GM19438 (cell line): ENCODE measurements at regions not wholly inside any gene's neighbourhood (a gene's known extent, or its start where the extent isn't known, plus 50 kb on each side); places are given as distances from the start of the nearest gene placed in this dataset.
"Not testable (repeated sequence)": the region's sequence is repeated elsewhere in the genome, so short reads cannot be mapped to it uniquely, and the experiment has no call there.

Experiments used
- ATAC-seq: cut with Tn5 transposase; IDR thresholded peaks from one replicate; pipeline ENCODE4 v1.9.1; 2021; ENCODE audit warnings: low read depth; ENCODE audit not compliant: unreplicated experiment

DNA sequence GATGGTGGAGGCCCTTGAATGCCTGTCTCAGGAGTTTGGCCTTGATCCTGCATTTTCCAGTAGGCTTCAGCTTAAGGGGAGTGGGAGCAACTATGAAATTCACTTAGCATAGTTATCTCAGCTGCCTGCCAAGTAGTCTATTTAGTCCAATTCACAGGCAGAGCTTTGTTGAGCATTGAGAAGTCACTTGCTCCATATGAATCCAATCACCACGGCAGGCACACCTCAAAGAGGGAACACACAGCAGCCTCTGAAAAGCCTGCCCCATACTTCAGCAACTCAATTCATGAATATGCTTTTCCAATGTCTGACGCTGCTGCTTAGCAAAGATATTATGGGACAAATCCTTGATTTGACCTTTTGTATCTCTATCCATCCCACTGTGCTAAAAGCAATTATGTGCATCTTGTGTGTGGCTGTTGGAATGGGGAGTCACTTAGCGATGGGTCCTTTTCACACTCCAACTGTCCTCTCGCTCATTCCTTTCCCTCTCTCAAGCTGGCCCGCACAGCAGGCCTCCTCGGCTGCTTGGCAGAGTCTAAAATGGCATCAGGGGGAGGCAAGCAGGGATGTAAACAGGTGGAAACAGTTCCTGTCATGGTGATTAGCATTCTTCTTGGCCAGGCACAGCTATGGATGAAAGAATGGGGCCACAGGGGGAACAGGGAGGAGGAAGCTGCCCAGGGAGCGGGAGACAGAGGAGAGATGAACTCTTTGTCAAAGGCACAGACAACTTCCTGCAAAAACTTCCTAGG lies 56.0 kb upstream of the LRPPRC start:
- no peak for ATAC-seq

DNA sequence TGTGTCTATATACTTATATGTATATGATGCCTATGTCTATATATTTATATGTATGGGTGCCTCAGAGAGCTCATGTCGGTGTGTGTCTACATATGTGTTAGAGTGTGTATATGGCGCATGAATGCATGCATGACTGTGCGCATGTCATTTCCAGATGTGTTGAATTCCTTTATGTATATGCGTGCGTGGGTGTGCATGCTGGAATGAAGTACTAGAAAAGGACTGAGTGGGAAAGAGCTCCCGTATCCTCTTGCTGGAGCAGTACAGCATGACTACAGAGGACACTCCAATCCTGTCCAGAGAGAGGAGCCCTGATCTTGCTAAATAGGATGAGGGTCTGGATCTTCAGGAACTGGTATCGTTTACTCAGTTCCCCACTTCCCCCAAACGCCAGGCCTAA lies 56.8 kb upstream of the LRPPRC start:
- no peak for ATAC-seq

DNA sequence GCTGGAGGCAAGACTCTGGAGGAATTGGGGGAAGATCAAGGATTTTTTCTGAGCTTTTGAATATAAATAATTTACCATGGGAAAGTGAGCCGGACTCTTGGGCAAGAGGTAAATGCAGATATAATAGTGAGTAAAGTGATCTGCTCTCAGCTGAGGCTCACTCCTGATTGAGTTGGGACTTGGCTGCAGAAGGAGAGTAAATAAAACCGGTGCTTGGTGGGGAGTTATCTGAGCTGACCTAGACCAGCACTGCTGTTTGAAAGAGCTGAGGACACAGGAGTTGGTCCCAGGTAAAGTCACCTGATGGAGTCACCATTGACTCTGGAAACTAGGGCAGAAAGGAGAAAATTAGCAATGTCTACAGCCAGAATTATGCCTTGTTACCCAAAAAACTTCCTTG lies 57.3 kb upstream of the LRPPRC start:
- no peak for ATAC-seq

DNA sequence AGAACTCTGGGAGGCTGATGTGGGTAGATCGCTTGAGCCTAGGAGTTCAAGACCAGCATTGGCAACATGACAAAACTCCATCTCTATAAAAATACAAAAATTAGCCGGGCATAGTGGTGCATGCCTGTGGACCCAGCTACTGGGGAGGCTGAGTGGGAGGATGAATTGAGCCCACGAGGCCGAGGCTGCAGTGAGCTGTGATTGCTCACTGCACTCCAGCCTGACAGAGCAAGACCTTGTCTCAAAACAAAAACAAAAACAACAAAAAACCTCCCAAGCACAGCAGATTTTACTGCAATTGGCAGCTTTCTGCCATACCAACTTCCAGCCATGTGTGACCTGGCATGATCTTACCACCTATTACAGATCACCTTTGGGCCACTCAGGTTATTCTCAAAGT lies 57.7 kb upstream of the LRPPRC start:
- no peak for ATAC-seq

DNA sequence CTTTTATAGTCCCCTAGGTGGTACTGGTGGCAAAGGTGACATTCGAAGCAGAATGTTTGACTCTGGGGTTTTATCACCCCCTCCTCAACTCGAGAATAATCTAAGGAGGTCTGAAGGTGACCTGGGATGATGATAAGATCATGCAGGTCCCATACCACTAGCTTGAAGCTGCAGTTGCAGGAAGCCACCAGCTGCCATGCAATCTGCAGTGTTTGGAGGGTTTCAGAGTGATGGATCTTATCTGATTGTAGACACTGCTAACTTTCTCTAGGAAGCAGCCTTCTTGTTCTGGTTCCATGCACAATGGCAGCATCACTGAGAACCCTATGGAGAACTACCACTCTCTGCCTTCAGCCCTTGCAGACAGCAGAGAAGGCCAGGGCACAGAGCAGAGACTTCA lies 59.4 kb upstream of the LRPPRC start:
- no peak for ATAC-seq

DNA sequence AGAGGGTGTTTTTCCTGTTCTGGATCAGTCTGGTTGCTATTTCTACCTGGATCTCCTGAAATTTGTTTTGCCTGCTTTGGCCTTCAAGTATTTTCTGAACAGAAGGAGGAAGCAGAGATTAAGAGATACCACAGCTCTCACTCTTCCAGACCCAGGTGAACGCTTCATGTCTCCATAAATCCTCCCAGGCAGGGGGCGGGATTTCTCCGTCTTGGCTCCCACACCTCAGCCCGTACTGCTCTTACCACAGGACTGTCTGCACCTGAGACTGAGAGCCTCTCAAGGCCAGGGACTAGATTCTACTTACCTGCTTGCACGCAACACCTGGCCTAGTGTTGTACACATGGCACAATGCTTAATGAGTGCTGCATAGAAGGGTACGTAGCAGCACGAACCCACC lies 59.9 kb upstream of the LRPPRC start:
- ATAC-seq = no peak

DNA sequence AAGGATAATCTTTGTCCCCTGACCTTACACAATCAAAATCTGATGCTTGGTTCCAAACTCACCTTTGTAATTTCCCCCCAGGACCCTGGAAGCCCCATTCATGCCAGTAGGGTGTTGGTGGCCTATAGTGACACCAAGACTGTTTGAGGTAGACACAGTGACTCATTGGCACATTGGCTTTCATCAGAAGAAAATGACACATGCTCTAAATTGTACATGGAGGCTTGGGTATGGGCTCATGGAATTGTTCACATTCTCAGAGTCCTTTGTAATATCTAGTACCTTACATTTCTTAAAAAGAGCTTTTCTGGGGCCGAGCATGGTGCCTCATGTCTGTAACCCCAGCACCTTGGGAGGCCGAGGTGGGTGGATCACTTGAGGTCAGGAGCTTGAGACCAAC lies 61.2 kb upstream of the LRPPRC start:
- ATAC-seq = no peak

DNA sequence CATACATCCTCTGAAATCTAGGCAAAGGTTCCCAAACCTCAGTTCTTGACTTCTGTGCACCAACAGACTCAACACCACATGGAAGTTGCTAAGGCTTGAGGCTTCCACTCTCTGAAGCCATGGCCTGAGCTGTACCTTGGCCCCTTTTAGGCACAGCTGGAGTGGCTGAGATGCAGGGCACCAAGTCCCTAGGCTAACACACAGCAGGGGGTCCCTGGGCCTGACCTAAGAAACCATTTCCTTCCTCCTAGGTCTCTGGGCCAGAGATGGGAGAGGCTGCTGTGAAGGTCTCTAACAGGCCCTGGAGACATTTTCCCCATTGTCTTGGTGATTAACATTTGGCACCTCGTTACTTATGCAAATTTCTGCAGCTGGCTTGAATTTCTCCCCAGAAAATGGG lies 64.5 kb upstream of the LRPPRC start:
- not testable (repeated sequence) for ATAC-seq

DNA sequence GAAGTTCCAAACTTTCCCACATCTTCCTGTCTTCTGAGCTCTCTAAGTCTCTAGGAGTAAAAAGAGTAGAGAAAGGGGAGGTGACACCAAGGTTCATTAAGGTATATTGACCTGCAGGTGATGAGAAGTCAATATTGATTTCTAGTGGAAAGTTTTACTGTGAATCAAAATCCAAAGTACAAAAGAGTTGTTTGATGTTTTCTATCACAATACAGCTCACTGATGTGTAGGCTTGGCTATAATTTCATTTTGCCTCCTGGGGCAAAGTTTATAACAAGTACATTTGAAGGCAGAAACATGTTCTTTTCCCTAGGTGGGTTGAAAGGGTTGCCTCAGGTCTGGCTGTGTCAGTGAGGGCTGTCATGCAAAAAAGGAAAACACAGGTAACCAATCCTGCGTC lies 65.2 kb upstream of the LRPPRC start:
- ATAC-seq = no peak

DNA sequence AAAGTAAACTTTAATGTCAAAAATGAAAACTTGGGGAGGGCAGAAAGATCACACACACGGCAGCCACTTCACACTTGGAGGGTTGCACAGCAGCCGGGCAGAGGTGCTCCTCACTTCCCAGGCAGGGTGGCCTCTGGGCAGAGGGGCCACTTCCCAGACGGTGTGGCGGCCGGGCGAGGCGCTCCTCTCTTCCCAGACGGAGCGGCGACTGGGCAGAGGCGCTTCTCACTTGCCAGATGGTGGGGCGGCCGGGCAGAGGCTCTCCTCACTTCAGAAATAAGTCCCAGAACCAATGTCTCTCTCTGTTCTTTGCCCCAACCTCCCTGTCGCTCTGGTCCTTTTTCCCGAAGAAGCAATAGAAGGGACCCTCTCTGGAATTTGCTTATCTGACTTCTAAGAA lies 65.7 kb upstream of the LRPPRC start:
- ATAC-seq = no peak

DNA sequence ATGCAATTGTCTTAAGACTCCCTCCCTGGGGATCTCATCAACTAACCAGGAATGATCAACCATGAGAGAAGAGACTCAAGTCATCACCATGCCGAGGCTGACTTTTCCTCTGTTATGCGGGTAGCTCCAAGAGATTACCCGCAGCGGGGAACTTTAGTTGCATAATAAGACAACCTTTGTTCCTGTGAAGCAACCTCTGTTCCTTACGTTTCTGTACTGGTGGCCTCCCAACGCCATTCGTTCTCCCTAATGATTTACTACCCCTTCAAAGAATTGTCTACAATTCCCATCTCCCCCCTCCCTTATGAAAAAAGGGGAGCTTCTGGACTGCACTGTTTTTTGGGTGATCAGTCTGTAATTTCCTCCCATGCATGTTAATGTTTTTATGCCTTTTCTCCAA lies 66.1 kb upstream of the LRPPRC start:
- no peak for ATAC-seq

DNA sequence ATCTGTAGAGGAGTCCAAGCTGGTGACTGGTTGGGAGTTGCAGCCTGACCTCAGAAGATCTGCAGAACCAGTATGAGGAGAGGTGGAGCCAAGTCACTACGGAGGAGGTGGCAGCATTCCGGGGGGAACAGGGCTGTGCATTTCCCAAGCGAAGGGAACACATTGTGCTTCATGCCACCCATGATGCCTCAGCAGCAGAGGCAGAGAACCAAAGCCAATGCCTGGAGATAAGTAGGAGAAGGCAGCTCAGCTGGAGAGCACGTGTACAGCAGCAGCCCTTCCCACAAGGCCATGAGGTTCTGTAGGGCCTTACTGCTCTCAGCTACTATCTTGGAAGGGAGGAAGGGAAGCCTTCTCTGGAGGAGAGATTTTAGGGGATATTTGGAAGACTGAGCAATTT lies 67.2 kb upstream of the LRPPRC start:
- ATAC-seq = no peak

DNA sequence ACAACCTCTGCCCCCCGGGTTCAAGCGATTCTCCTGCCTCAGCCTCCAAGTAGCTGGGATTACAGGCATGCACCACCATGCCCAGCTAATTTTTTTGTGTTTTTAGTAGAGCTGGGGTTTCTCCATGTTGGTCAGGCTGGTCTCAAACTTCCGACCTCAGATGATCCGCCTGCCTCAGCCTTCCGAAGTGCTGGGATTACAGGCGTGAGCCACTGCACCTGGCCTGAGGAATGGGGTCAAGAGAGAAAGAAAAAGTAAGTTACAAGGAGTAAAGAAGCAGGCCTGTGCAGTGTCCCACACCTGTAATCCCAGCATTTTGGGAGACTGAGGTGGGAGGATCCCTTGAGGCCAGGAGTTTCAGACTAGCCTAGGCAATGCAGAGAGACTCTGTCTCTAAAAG lies 68.5 kb upstream of the LRPPRC start:
- not testable (repeated sequence) for ATAC-seq

DNA sequence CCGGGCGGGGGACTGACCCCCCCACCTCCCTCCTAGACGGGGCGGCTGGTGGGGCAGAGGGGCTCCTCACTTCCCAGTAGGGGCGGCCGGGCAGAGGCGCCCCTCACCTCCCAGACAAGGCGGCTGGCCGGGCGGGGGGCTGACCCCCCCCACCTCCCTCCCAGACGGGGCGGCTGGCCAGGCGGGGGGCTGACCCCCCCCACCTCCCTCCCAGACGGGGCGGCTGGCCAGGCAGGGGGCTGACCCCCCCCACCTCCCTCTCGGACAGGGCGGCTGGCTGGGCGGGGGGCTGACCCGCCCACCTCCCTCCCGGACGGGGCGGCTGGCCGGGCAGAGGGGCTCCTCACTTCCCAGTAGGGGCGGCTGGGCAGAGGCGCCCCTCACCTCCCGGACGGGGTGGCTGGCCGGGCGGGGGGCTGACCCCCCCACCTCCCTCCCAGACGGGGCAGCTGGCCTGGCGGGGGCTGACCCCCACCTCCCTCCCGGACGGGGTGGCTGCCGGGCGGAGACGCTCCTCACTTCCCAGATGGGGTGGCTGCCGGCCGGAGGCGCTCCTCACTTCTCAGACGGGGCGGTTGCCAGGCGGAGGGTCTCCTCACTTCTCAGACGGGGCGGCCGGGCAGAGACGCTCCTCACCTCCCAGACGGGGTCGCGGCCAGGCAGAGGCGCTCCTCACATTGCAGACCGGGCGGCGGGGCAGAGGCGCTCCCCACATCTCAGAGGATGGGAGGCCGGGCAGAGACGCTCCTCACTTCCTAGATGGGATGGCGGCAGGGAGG lies 71.4 kb upstream of the LRPPRC start:
- not testable (repeated sequence) for ATAC-seq

DNA sequence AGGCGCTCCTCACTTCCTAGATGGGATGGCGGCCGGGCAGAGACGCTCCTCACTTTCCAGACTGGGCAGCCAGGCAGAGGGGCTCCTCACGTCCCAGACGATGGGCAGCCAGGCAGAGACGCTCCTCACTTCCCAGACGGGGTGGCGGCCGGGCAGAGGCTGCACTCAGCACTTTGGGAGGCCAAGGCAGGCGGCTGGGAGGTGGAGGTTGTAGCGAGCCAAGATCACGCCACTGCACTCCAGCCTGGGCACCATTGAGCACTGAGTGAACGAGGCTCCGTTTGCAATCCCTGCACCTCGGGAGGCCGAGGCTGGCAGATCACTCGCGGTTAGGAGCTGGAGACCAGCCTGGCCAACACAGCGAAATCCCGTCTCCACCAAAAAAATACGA lies 72.0 kb upstream of the LRPPRC start:
- not testable (repeated sequence) for ATAC-seq

DNA sequence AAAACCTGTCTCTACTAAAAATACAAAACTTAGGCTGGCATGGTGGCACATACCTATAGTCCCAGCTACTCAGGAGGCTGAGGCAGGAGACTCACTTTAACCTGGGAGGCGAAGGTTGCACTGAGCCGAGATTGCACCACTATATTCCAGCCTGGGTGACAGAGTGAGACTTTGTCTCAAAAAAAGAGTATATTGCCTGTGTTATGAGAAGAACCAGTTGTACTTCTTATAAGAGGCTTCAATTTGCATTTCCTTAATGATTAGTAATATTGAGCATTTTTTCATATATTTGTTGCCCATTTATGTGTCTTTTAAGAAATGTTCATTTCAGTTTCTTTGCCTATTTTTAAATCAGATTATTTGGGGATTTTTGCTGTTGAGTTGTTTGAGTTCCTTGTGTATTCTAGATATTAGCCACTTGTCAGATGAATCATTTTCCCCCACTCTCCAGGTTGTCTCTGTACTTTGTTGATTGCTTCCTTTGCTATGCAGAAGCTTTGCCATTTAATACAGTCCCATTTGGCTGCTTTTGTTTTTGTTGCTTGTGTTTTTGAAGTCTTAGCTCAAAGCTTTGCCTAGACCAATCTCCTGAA lies 75.8 kb upstream of the LRPPRC start:
- no peak for ATAC-seq

DNA sequence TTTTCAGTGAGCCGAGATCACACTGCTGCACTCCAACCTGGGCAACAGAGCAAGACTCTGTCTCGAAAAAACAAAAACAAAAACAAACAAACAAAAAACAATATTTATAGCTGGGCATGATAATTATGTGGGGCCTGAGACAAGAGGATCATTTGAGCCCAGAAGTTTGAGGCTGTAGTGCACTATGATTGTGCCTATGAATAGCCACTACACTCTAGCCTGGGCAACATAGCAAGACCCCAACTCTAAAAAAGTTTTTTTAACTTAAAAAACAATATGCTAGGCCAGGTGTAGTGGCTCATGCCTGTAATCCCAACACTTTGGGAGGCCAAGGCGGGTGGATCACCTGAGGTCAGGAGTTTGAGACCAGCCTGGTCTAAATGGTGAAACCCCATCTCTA lies 77.9 kb upstream of the LRPPRC start:
- not testable (repeated sequence) for ATAC-seq

DNA sequence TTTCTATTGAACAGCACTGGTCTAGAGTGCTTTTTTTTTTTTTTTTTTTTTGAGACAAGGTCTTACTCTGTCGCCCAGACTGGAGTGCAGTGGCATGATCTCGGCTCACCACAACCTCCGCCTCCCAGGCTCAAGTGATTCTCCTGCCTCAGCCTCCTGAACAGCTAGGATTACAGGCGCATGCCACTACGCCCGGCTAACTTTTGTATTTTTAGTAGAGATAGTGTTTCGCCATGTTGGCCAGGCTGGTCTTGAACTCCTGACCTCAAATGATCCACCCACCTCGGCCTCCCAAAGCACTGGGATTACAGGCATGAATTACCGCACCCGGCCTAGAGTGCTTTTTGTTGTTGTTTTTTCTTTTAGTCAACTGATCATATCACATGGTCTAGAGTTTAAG lies 79.0 kb upstream of the LRPPRC start:
- not testable (repeated sequence) for ATAC-seq

DNA sequence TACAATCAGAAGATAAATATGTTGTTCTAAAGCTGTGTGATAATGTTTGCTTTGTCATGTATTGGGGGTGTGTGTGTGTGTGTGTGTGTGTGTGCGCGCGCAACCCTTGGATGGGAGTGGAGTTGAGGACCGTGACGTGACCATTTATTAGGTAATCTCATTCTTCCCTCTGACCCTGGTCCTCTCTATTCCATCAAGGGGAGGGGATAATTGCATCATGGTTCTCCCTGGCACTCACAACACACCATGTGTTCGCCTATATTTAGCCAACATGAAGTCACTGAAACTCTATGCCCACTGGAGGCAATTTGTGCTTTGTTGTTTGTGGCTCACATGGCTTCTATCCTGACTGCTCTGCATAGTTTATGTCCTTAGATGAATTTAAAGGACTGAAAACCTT lies 79.8 kb upstream of the LRPPRC start:
- no peak for ATAC-seq

DNA sequence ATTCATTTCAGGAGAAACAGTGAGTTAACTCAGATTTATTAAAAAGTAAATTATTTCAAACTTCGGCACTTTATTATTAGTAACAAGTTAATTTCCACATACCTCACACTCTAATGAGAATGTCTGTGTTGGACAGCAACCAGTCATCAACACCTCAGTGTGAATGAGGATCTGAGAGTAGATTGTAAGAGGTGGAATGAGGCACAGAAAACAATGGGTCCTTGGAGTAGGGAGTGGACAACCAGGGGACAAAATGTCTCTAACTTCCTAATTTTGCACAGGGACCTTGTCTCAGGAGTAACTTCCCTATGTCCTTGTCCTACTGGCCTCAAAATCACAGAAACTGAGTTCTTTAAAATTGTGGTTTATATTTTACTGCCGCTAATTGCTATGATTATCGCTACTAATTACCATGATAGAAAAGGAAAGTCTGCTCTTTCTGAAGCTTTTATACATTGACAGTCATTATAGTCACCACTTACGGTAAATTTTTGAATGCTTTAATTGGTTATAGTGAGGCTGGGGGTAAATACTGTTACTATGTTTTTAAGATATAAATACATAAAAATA lies 82.2 kb upstream of the LRPPRC start:
- ATAC-seq = no peak

DNA sequence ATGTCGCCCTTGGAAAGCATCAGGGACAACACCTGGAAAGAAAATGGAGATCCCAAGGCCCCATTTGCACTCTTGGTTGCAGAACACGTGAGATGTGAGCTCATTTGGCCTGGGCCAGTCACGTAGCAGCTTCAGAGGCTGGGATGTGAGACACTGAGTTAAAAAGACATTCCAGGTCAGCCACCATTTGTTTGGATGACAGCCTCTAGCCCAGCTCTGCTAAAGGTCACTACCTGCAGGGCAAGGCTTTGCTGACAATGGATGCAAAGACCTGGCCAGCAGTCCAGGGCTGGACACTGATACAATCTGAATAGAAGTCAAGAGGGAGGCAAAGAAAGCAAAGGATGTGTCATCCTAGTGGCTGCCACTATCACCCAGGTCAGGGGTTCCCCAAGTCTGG lies 83.9 kb upstream of the LRPPRC start:
- ATAC-seq = no peak

DNA sequence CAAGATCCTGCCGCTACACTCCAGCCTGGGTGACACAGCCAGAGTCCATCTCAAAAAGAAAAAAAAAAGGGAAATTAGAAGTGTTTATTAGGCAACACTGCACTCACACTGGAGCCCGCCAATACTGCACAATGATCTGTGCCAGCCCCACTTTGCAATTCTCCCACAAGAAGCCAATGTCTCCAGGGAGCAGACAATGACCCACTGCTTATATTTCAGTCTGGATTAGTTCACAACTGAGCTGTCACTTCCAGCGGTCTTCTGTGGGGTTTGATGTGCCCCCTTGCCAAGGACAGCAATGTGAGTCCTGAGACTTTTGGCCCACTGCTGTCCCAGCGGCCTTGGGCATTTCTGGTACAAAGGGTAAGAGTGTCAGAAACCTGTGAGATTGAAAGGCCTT lies 85.6 kb upstream of the PPM1B start:
- no peak for ATAC-seq
